ENCODE measurements at regions not wholly inside any gene's neighbourhood (a gene's known extent, or its start where the extent isn't known, plus 50 kb on each side); places are given as distances from the start of the nearest gene placed in this dataset.

DNA sequence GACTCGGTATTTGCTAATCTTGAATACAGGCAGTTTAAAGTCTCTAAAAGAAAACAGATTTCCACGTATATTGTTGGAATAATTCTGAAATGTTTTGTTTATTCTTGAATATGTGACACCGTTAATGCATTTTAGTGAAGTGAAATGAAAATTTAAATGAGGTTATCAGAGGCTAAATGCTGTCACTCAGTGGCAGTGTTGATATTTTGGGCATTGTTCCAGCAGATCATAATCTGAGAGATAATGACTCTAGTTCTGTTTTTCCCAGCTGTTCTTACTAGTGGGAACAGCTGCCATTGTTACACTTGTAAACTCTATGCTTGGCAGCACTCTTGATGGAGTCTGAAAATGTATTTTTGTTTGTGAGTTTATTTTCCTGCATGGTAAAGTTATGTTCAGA is 365.6 kb upstream of the SLC10A2 start:
- TF ChIP-seq, protein P1, sequence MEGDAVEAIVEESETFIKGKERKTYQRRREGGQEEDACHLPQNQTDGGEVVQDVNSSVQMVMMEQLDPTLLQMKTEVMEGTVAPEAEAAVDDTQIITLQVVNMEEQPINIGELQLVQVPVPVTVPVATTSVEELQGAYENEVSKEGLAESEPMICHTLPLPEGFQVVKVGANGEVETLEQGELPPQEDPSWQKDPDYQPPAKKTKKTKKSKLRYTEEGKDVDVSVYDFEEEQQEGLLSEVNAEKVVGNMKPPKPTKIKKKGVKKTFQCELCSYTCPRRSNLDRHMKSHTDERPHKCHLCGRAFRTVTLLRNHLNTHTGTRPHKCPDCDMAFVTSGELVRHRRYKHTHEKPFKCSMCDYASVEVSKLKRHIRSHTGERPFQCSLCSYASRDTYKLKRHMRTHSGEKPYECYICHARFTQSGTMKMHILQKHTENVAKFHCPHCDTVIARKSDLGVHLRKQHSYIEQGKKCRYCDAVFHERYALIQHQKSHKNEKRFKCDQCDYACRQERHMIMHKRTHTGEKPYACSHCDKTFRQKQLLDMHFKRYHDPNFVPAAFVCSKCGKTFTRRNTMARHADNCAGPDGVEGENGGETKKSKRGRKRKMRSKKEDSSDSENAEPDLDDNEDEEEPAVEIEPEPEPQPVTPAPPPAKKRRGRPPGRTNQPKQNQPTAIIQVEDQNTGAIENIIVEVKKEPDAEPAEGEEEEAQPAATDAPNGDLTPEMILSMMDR (conservative IDR thresholded peaks at IDR 0.05; ENCODE audit: control insufficient read depth, insufficient read depth, low read depth, low read length): no peak
- DNase-seq (ENCODE audit: low read depth): no peak
- no peak overlapping the region for H3K4me3 ChIP-seq (ENCODE audit: control insufficient read depth, low read depth, low read length)

DNA sequence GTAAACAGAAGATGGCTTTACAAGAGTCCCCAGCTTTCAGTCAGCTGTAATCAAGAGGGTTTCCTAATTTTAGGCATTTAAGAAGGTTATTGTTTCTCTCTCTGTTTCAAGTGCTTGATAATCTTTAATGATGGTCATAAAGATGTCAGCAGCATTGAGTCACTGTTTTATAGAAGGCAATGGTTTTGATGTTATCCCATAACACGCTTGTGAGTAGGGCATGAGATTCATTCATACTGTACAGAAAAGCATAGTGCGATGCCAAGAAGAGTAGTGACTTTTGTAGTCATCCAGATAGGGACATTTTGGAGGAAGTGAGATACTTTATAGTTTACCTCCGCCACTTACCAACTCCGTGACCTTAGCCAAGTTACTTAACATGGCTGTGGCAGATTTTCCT is 364.2 kb upstream of the SLC10A2 start:
- TF ChIP-seq, protein P1 (conservative IDR thresholded peaks at IDR 0.05; ENCODE audit: control insufficient read depth, insufficient read depth, low read depth, low read length): no peak
- no peak for DNase-seq (ENCODE audit: low read depth)
- no peak overlapping the region for H3K4me3 ChIP-seq (ENCODE audit: control insufficient read depth, low read depth, low read length)

GRCh38 chr13:103410002-103410401 is 343.8 kb upstream of the SLC10A2 start:
- DNase-seq (ENCODE audit: low read depth): no peak
- H3K4me3 ChIP-seq (ENCODE audit: control insufficient read depth, low read depth, low read length): no peak overlapping the region
- TF ChIP-seq, protein P1 (conservative IDR thresholded peaks at IDR 0.05; ENCODE audit: control insufficient read depth, insufficient read depth, low read depth, low read length): no peak

DNA sequence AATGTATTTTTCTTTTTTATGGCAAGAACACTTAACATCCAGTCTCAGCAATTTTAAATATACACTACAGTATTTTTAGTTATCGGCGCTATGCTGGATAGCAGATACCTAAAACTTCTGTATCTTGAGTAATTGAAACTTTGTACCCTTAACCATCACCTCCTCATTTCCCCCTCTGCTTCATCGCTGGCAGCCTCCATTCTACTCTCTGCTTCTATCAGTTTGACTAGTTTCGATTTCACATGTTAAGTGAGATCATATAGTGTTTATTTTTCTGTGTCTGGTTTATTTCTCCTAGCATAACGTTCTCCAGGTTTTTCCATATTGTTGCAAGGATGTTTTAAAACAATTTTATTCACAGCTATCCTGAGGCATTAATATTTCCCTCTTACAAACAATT is 340.8 kb upstream of the SLC10A2 start:
- TF ChIP-seq, protein P1 (conservative IDR thresholded peaks at IDR 0.05; ENCODE audit: control insufficient read depth, insufficient read depth, low read depth, low read length): no peak
- no peak overlapping the region for H3K4me3 ChIP-seq (ENCODE audit: control insufficient read depth, low read depth, low read length)
- no peak for DNase-seq (ENCODE audit: low read depth)

DNA sequence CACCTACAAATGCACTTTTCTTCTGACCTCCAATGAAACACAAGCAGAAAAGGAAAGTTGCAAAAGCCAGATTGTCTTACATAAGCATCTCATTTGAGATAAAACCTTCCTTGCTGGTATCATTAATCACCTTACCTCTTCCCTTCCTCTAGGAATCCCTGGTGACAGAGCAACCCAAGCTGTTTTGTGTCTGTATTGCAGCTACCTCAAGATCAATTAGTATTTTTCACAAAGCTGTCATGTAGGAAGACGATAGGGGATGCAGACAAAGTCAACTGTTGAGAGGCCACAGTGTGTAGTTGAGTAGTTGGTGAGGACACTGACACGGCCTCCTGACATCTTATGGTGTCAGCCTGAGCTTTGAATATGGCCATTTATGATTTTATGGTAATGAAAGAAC is 339.1 kb upstream of the SLC10A2 start:
- TF ChIP-seq, protein P1 (conservative IDR thresholded peaks at IDR 0.05; ENCODE audit: control insufficient read depth, insufficient read depth, low read depth, low read length): no peak
- DNase-seq (ENCODE audit: low read depth): no peak
- no peak overlapping the region for H3K4me3 ChIP-seq (ENCODE audit: control insufficient read depth, low read depth, low read length)

DNA sequence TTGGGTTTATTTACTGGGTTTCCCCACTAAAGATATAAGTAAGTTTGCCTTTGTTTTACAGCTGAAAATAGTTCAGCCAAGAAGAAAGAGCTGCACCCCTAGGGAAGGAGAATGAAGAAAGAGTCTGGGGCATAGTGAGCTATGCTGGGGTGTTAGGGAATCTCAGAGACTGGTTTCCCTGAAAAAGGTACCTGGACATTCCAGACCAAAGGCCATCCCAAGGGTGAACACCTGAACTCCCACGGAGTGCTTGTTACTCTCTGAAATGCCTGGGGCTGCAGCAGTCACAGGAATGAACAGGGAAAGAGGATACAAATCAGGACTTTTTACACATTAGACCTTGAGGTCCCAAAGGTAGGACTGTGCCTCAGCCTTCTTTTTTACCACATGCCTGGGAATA is 337.6 kb upstream of the SLC10A2 start:
- TF ChIP-seq, protein P1 (conservative IDR thresholded peaks at IDR 0.05; ENCODE audit: control insufficient read depth, insufficient read depth, low read depth, low read length): no peak
- no peak for DNase-seq (ENCODE audit: low read depth)
- H3K4me3 ChIP-seq (ENCODE audit: control insufficient read depth, low read depth, low read length): no peak overlapping the region

GRCh38 chr13:103403148-103403740 is 337.0 kb upstream of the SLC10A2 start:
- TF ChIP-seq, protein P1 (conservative IDR thresholded peaks at IDR 0.05; ENCODE audit: control insufficient read depth, insufficient read depth, low read depth, low read length): no peak
- no peak overlapping the region for H3K4me3 ChIP-seq (ENCODE audit: control insufficient read depth, low read depth, low read length)
- DNase-seq (ENCODE audit: low read depth): no peak
